Endothelial cell of umbilical vein (primary cell): ENCODE measurements at regions not wholly inside any gene's neighbourhood (a gene's known extent, or its start where the extent isn't known, plus 50 kb on each side); places are given as distances from the start of the nearest gene placed in this dataset.

Experiments used
- BruUV-seq: library from RNA; stranded (reverse); fragments of 400-500 nt; replicated peaks from 2 replicates; lab custom pipeline; 2021; lab: Mats Ljungman, UMichigan
- CTCF ChIA-PET: fragments of 300-600, 350-600 bp; sonication (Branson Sonifier 250); formaldehyde crosslinking; loops from one replicate; lab custom pipeline; 2021; ENCODE audit warnings: antibody characterized with exemption, inconsistent platforms; lab: Charles Lee
- POLR2A ChIA-PET: fragments of 300-600, 350-600 bp; sonication (Branson Sonifier 250); formaldehyde crosslinking; loops from one replicate; lab custom pipeline; 2021; ENCODE audit warnings: antibody characterized with exemption, inconsistent platforms; lab: Charles Lee
- DNase-seq: peaks from one replicate; pipeline ENCODE4 v3.0.0-alpha.2; 2011; ENCODE audit warnings: low read depth, low spot score
- FAIRE-seq: peaks from 2 replicates; lab custom pipeline; 2011; peaks lifted over from hg19 to GRCh38; lab: Jason Lieb, UNC
- H2AFZ ChIP-seq: 2 replicates; pipeline ENCODE4 v1.6.0; 2012; ENCODE audit warnings: low read depth, low read length, control low read depth, inconsistent platforms
- H3K27ac ChIP-seq: 2 replicates; pipeline ENCODE4 v1.5.1; 2011; ENCODE audit warnings: low read depth, mild to moderate bottlenecking, control low read depth, low read length, moderate library complexity; ENCODE audit not compliant: insufficient read depth
- H3K27me3 ChIP-seq, 2 experiments: 2 replicates each; pipeline versions ENCODE4 v1.6.0 to v1.6.1; 2011; ENCODE audit warnings: low read length in 2 of 2, mixed read lengths in 1 of 2; ENCODE audit not compliant: control insufficient read depth in 2 of 2, insufficient read depth in 2 of 2
- H3K36me3 ChIP-seq, 2 experiments: 2 replicates in 1 of 2; 3 replicates in 1 of 2; pipeline ENCODE4 v1.5.1; 2011; ENCODE audit warnings: low read length in 2 of 2, mild to moderate bottlenecking in 1 of 2, moderate library complexity in 1 of 2; ENCODE audit not compliant: control insufficient read depth in 2 of 2, insufficient read depth in 2 of 2; ENCODE audit errors: extremely low read depth in 1 of 2
- H3K4me1 ChIP-seq: 3 replicates; pipeline ENCODE4 v1.5.1; 2011; ENCODE audit warnings: mild to moderate bottlenecking, low read length; ENCODE audit not compliant: control insufficient read depth, insufficient read depth; ENCODE audit errors: extremely low read depth
- H3K4me2 ChIP-seq: 2 replicates; pipeline ENCODE4 v1.6.1; 2011; ENCODE audit warnings: low read length, control low read depth, mixed read lengths; ENCODE audit not compliant: insufficient read depth
- H3K4me3 ChIP-seq, 3 experiments: fragments of 200-600 bp in 1 of 3; sonication (generic), shearing (Covaris generic) in 1 of 3; replicated peaks in 1 of 3; 2 replicates each; pipeline ENCODE4 v1.5.1; 2011 to 2016; ENCODE audit warnings: control low read depth in 3 of 3, low read length in 3 of 3, mild to moderate bottlenecking in 2 of 3, inconsistent platforms in 1 of 3, low read depth in 1 of 3, moderate library complexity in 1 of 3; ENCODE audit not compliant: insufficient read depth in 1 of 3
- H3K79me2 ChIP-seq: 2 replicates; pipeline ENCODE4 v1.6.0; 2012; ENCODE audit warnings: low read length, inconsistent platforms; ENCODE audit not compliant: control insufficient read depth, insufficient read depth
- H3K9ac ChIP-seq: replicated peaks from 2 replicates; pipeline ENCODE3; 2011; ENCODE audit warnings: low read length, control low read depth; ENCODE audit not compliant: insufficient read depth; ENCODE audit errors: extremely low read depth
- H3K9me1 ChIP-seq: replicated peaks from 3 replicates; pipeline ENCODE4 v1.6.0; 2011; ENCODE audit warnings: mild to moderate bottlenecking, low read length; ENCODE audit not compliant: control insufficient read depth, insufficient read depth; ENCODE audit errors: extremely low read depth
- H3K9me3 ChIP-seq: replicated peaks from 2 replicates; pipeline ENCODE4 v1.5.1; 2012; ENCODE audit warnings: low read length, inconsistent platforms; ENCODE audit not compliant: control insufficient read depth, insufficient read depth
- H4K20me1 ChIP-seq: replicated peaks from 2 replicates; pipeline ENCODE3; 2011; ENCODE audit warnings: mild to moderate bottlenecking, low read length; ENCODE audit not compliant: control insufficient read depth, insufficient read depth; ENCODE audit errors: extremely low read depth
- EZH2 ChIP-seq: IDR thresholded peaks from 2 replicates; pipeline ENCODE4 v1.6.1; 2012; ENCODE audit warnings: borderline replicate concordance, low read depth, mild to moderate bottlenecking, moderate library complexity, low read length, inconsistent platforms; ENCODE audit not compliant: severe bottlenecking
- FOS ChIP-seq: IDR thresholded peaks from 2 replicates; pipeline ENCODE4 v1.6.1; 2011; ENCODE audit warnings: mild to moderate bottlenecking, low read length, moderate library complexity, borderline replicate concordance; ENCODE audit not compliant: insufficient read depth
- GATA2 ChIP-seq: IDR thresholded peaks from 2 replicates; pipeline ENCODE4 v1.7.0; 2011; ENCODE audit warnings: low read depth, mild to moderate bottlenecking, moderate library complexity, mixed read lengths, low read length; ENCODE audit not compliant: insufficient read length, insufficient read depth
- JUN ChIP-seq: IDR thresholded peaks from 2 replicates; pipeline ENCODE4 v1.6.1; 2011; ENCODE audit warnings: borderline replicate concordance, low read depth; ENCODE audit not compliant: insufficient read length, insufficient read depth
- MYC ChIP-seq: IDR thresholded peaks from one replicate; pipeline ENCODE4 v1.6.1; 2011; ENCODE audit warnings: mild to moderate bottlenecking, low read depth, low read length
- POLR2A ChIP-seq: IDR thresholded peaks from 2 replicates; pipeline ENCODE4 v1.6.1; 2012; ENCODE audit warnings: low read depth, mild to moderate bottlenecking, control low read depth, low read length
- POLR2AphosphoS5 ChIP-seq: IDR thresholded peaks from 2 replicates; pipeline ENCODE4 v1.6.1; 2012; ENCODE audit warnings: low read depth, mild to moderate bottlenecking, control low read depth, low read length, moderate library complexity; ENCODE audit not compliant: insufficient read depth
- dilution Hi-C: fragments of 300-500 bp; cut with MboI; formaldehyde crosslinking; loops from one replicate; pipeline ENCODE4 v1.15.0; 2019; ENCODE audit warnings: low sequenced_read_pairs; ENCODE audit not compliant: extremely low pct_ligation_motif_present
- intact Hi-C: fragments of 100-400 bp; cut with micrococcal nuclease; formaldehyde crosslinking; loops from one replicate; pipeline ENCODE4 v1.10.0; 2022
- TF ChIP-seq, protein P1 (sequence below), 2 donors: IDR thresholded peaks; 1 replicate in 1 of 2; 2 replicates in 1 of 2; pipeline ENCODE4 v1.5.1; 2011; ENCODE audit warnings: low read length in 2 of 2, mild to moderate bottlenecking in 2 of 2, moderate library complexity in 2 of 2, control low read depth in 1 of 2, inconsistent platforms in 1 of 2, low read depth in 1 of 2; ENCODE audit not compliant: insufficient read depth in 1 of 2; ENCODE audit errors: extremely low read depth in 1 of 2
- TF ChIP-seq, protein P2 (sequence below): IDR thresholded peaks from 2 replicates; pipeline ENCODE4 v1.6.1; 2011; ENCODE audit not compliant: insufficient read depth, insufficient read length

GRCh38 chr5:127993476-127993875 lies 90.1 kb upstream of the SLC12A2 start:
- H3K4me3 ChIP-seq: no peak overlapping the region
- TF ChIP-seq GATA2: no peak
- TF ChIP-seq, protein P1, sequence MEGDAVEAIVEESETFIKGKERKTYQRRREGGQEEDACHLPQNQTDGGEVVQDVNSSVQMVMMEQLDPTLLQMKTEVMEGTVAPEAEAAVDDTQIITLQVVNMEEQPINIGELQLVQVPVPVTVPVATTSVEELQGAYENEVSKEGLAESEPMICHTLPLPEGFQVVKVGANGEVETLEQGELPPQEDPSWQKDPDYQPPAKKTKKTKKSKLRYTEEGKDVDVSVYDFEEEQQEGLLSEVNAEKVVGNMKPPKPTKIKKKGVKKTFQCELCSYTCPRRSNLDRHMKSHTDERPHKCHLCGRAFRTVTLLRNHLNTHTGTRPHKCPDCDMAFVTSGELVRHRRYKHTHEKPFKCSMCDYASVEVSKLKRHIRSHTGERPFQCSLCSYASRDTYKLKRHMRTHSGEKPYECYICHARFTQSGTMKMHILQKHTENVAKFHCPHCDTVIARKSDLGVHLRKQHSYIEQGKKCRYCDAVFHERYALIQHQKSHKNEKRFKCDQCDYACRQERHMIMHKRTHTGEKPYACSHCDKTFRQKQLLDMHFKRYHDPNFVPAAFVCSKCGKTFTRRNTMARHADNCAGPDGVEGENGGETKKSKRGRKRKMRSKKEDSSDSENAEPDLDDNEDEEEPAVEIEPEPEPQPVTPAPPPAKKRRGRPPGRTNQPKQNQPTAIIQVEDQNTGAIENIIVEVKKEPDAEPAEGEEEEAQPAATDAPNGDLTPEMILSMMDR (IDR thresholded peaks at IDR 0.05; ENCODE audit: extremely low read depth in 1 of 2, insufficient read depth in 1 of 2, low read depth in 1 of 2, low read length in 2 of 2): no peak
- TF ChIP-seq JUN: no peak
- no peak for TF ChIP-seq FOS
- no peak for TF ChIP-seq POLR2A
- TF ChIP-seq, protein P2, sequence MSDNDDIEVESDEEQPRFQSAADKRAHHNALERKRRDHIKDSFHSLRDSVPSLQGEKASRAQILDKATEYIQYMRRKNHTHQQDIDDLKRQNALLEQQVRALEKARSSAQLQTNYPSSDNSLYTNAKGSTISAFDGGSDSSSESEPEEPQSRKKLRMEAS: no peak
- TF ChIP-seq MYC: no peak
- TF ChIP-seq POLR2AphosphoS5: no peak
- TF ChIP-seq EZH2: no peak
- no TSS peak for BruUV-seq
- no peak for DNase-seq
- ChIA-PET CTCF (no interaction called here), POLR2A (no interaction called here)
- H3K9me3 ChIP-seq: no peaks in the 10 kb centered on the region
- no peaks in the 10 kb centered on the region for H3K27me3 ChIP-seq
- no peak overlapping the region for H2AFZ ChIP-seq
- no peak overlapping the region for H3K4me2 ChIP-seq
- no peaks in the 10 kb centered on the region for H3K36me3 ChIP-seq
- no peak for FAIRE-seq
- H3K4me1 ChIP-seq: peaks cover 3% of the 10 kb centered on the region
- no peak overlapping the region for H3K27ac ChIP-seq
- intact Hi-C loops: no loop called here
- H3K79me2 ChIP-seq: no peaks in the 10 kb centered on the region
- H4K20me1 ChIP-seq: no peaks in the 10 kb centered on the region
- dilution Hi-C loops: no loop called here
- H3K9ac ChIP-seq: no peak overlapping the region
- no peaks in the 10 kb centered on the region for H3K9me1 ChIP-seq
